Erythroblast (primary cell): ENCODE measurements at regions not wholly inside any gene's neighbourhood (a gene's known extent, or its start where the extent isn't known, plus 50 kb on each side); places are given as distances from the start of the nearest gene placed in this dataset.
A peak's percentile ranks its signal among the peaks of the same experiment; 100 is the strongest.

Experiments
- DNase-seq, 2 experiments: peaks; one replicate each; lab custom pipeline; 2025; lab: John Stamatoyannopoulos, UW
- GATA1 ChIP-seq: IDR thresholded peaks from 2 replicates; pipeline ENCODE4 v1.6.1; 2011; ENCODE audit warnings: low read depth, mild to moderate bottlenecking, control low read depth, low read length, moderate library complexity
- POLR2A ChIP-seq: IDR thresholded peaks from 2 replicates; pipeline ENCODE4 v1.6.1; 2011; ENCODE audit warnings: mild to moderate bottlenecking, low read length

GRCh38 chr5:173775261-173776197 is 112.6 kb upstream of the CPEB4 start:
- DNase-seq: no peak
- TF ChIP-seq POLR2A (no peak), GATA1 (no peak)

- no peak for DNase-seq
- TF ChIP-seq POLR2A (no peak), GATA1 (no peak)
Measured at GRCh38 chr5:173777149-173777548, 111.0 kb upstream of the CPEB4 start.

GRCh38 chr5:173777674-173778073 is 110.5 kb upstream of the CPEB4 start:
- no peak for DNase-seq
- TF ChIP-seq POLR2A (no peak), GATA1 (no peak)

GRCh38 chr5:173778152-173778782 is 109.9 kb upstream of the CPEB4 start:
- no peak for DNase-seq
- TF ChIP-seq POLR2A (no peak), GATA1 (no peak)

- DNase-seq: peak; percentile 73 to 86
- TF ChIP-seq POLR2A (peak; percentile 57), GATA1 (no peak)
Measured at GRCh38 chr5:173778784-173779304, 109.3 kb upstream of the CPEB4 start.

- TF ChIP-seq POLR2A: no peak
- DNase-seq: peak in 1 of 2 experiments; percentile 44
Measured at GRCh38 chr5:173780235-173781234, 107.6 kb upstream of the CPEB4 start.

GRCh38 chr5:173781432-173781815 is 106.7 kb upstream of the CPEB4 start:
- DNase-seq: no peak
- no peak for TF ChIP-seq GATA1
- TF ChIP-seq POLR2A: no peak

- TF ChIP-seq POLR2A: peak; percentile 72
- no peak for TF ChIP-seq GATA1
- peak; percentile 90 to 96 for DNase-seq
Measured at GRCh38 chr5:173781816-173782670, 106.1 kb upstream of the CPEB4 start.

- peak; percentile 92 to 95 for DNase-seq
- peak; percentile 11 for TF ChIP-seq POLR2A
- TF ChIP-seq GATA1: peak; percentile 60
Measured at GRCh38 chr5:173782671-173783101, 105.5 kb upstream of the CPEB4 start.

GRCh38 chr5:173783371-173783770 is 104.8 kb upstream of the CPEB4 start:
- no peak for TF ChIP-seq POLR2A
- TF ChIP-seq GATA1: no peak

GRCh38 chr5:173785400-173785799 is 102.7 kb upstream of the CPEB4 start:
- TF ChIP-seq POLR2A (no peak), GATA1 (no peak)
- DNase-seq: peak in 1 of 2 experiments; percentile 40

More at GRCh38 chr5:173783371-173783770, 104.8 kb upstream of the CPEB4 start:
- peak in 1 of 2 experiments; percentile 68 for DNase-seq

- TF ChIP-seq GATA1 (no peak), POLR2A (no peak)
- DNase-seq: no peak
Measured at GRCh38 chr5:173785866-173786265, 102.3 kb upstream of the CPEB4 start.
